ENCODE measurements at regions not wholly inside any gene's neighbourhood (a gene's known extent, or its start where the extent isn't known, plus 50 kb on each side); places are given as distances from the start of the nearest gene placed in this dataset.

DNA sequence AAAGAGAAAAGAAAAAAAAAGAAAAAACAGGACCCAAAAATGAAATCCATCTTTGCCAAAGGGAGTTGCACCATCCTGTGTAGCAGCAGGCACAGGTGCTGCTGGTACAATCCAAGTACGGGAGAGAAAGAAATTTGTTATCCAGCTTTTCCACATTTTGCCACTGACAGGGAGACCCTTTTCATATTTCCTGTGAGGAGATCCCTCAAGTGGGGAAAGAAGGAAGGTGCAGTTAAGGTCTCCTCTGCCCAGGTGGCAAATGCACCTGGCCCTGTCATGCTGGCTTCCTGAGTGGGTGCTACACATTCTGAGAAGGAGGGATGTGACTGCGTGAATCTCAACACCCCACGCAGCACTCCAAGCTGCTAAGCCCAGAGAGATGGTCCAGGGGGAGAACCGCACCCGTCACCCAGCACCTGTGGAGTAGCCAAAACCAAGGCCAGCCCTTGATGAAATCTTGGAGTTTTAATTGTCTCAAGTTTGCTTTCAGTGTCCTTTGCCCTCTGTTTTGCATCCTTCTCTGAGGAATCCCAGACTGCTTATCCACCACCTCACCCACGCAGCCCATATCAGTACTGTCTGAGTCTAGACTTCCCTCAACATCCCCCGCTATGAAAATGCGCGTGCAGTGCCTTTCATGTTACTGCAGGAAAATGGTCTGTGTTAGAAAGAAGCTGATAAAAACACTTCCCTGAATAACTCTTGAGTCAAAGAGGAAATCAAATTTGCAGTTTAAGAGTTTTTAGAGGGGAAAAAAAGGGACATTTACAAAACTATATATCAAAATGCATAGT, 141.9 kb upstream of the THBS1 start:
- no peak for ATAC-seq

DNA sequence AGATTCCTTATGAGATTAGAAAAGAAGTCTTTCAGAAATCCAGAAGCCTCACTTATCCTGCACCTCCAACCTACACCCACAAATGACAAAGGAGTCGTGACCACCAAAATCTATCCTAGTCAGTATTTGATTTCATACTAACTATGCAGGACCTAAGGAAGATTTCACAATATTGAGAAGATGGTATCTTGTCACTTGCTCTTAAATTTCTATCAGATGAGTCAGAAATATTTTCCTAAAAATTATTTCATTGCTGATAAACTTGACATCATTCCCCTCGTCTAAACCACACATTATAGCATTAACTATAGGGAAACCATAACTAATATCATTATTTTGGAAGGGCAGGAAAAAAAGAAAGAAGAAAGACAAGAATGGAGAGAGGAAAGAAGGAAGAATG, 138.0 kb upstream of the THBS1 start:
- no peak for ATAC-seq

- no peak for ATAC-seq
Observed at GRCh38 chr15:39443659-39444219, 137.1 kb upstream of the THBS1 start.

GRCh38 chr15:39444735-39445470, 136.0 kb upstream of the THBS1 start:
- ATAC-seq, result no peak

DNA sequence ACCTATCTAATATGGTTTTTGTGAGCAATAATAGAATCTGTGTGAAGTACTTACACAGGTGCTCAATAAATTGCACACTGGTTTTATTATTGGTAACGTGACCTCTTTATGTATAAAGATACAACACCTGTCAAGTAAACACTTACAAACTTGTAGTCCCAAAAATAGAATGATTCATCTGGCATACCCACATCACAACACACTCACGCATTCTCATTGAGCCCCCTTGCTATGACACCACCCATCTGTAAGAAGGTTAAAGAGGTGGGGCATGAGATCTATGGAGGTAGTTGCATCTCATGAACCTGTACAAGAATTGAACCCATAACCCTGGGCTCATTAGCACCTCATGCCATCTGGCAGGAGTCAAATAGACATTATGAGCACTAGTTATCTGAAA, 134.9 kb upstream of the THBS1 start:
- no peak for ATAC-seq

DNA sequence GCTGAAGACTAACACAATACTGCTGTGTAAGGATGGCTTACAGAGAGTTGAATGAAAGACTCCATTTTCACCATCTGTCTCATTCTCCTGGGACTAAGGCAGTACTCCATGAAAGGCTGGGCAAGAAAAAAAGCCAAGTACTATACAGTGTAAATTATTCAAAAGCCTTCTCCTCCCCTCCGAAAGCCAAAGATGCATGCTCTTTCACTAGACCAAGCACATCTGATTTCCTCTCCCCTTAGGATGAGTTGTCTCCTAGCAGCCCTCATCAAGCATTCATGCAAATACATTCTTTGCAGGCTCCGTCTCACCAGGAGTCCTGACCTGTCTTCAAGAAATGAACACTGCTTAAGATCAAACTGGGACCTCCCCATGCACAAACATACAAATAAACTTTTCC, 133.5 kb upstream of the THBS1 start:
- no peak for ATAC-seq

DNA sequence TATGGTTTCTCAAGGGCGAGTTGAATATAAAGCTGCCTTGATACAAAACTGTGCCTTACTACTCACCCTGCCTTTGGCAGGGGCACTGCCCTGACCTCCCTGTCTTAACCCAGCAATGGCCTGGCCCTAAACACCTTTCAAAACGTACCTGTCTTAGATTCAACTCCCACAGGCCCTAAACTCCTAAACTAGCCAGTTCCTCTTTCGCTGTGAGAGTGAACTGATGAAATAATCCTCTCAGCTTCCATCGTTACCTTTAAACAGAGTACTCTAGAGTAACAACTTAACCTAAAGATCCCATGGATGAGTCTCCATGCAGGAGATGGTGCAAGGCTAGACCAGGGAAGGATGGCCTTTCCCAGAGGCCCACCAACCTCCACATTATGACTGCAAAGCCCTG, 133.0 kb upstream of the THBS1 start:
- no peak for ATAC-seq

DNA sequence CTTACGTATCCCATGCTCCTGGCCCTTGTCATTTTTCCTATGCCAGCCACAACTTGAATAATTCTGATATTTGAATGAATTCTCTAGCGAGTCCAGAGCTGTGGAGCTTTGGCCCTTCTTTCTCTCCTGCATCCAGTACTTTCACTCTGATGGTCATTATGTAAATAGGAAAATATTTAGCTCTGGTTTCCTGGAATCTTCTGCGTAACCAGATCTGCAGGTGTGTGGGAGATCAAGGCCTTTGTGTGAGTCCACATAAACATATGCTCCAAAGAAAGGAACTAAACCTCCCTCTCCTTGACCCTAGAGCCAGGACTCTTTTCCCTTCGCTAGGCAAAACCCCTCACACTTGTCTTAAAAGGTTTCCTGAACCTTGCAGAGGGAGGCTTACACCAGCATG, 132.5 kb upstream of the THBS1 start:
- no peak for ATAC-seq

DNA sequence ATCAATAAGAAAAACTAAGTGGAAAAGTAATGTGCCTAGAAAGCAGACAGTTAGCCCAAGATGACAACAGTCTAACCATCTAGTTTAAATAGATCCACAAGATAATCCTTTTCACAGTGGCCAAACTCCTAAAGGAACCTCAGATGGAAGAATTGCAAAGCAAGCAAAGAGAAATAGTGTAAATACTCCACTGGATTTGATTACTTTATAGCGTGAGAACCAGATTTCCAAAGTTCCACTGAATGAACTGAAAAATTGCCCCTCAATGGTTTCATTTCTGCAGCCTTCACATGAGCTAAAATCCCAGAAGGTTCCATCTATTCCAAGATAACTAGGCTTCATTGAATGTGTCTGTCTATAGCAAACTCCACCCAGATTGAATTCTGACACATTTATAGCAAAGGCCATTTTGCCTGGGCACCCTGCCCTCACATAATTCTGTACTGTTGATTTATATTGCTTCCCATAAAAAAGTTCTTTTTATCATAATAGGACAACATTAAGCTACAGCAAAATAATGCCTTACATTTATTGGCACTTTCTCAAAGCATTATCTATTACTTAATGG, 129.7 kb upstream of the THBS1 start:
- ATAC-seq, result no peak

GRCh38 chr15:39451871-39452270, 129.0 kb upstream of the THBS1 start:
- ATAC-seq, result no peak

DNA sequence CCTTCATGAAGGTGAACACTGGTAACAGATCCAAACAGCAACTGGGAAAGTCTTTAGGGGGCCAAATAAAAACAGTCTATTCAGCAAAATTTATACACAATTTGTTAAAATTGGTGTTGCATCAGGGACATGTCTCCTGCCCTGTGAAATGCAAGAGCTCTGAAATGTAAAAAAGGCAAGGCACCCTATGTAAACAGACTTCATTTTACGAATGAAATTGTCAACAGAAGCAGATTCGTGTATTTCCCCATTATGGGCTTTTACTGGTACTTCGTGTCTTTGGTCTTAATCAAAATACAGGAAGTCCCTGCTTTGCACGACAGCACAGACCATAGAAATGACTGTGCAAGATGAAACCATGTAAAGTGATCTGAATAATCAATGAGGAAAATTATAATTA, 127.3 kb upstream of the THBS1 start:
- peak in 1 of 2 donors; percentile 48 for ATAC-seq

- no peak for ATAC-seq
Observed at GRCh38 chr15:39454189-39454986, 126.5 kb upstream of the THBS1 start.

- peak in 1 of 2 donors; percentile 30 for ATAC-seq
Observed at GRCh38 chr15:39455471-39455991, 125.3 kb upstream of the THBS1 start.

- ATAC-seq, result no peak
Observed at GRCh38 chr15:39456159-39456558, 124.7 kb upstream of the THBS1 start.

- ATAC-seq, result no peak
Observed at GRCh38 chr15:39456582-39457330, 124.1 kb upstream of the THBS1 start.

- no peak for ATAC-seq
Observed at GRCh38 chr15:39458131-39458530, 122.7 kb upstream of the THBS1 start.

GRCh38 chr15:39459548-39459947, 121.3 kb upstream of the THBS1 start:
- ATAC-seq, result no peak

GRCh38 chr15:39460748-39461147, 120.1 kb upstream of the THBS1 start:
- ATAC-seq, result no peak

DNA sequence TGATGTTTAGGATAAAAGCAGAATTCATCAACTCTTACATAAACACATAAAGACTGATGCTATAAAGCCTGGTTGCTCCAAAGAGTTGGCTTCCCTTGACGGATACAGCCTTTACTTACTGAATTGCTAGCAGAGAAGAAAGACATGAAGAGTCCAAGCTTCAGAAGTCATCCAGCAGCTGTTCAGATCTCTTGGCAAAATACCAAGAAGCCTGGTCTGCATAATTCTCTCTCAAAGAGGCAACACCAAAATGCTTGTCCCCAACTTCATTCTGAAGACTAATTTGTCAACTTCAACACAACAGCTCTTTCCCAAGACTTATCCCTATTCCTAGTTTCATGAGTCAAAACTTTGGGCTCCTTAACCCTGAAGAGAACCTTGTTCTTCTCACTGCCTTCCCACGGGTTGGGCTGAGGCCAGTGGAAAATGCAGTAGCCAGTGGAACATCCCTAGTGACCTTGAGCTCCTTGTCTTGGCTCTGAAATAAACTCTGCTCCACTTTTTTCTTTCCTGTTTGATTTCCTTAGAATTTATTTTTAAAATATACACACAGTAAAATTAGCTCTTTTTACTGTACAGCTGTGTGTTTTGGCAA, 119.2 kb upstream of the THBS1 start:
- no peak for ATAC-seq

- no peak for ATAC-seq
Observed at GRCh38 chr15:39462691-39463090, 118.2 kb upstream of the THBS1 start.

Measured in activated CD4-positive, CD25-positive, alpha-beta regulatory T cell treated with anti-CD3 and anti-CD28 coated beads, Interleukin-2, amount 50 U/mL, for 24 hours (primary cell).